Esophagus muscularis mucosa (tissue), 4 donors: ENCODE measurements at regions not wholly inside any gene's neighbourhood (a gene's known extent, or its start where the extent isn't known, plus 50 kb on each side); places are given as distances from the start of the nearest gene placed in this dataset.

Source experiments
- DNase-seq: peaks from one replicate; pipeline ENCODE4 v3.0.0-alpha.2; 2017; ENCODE audit errors: extremely low spot score
- H3K27ac ChIP-seq, 4 donors: fragments of 200-600 bp; sonication (generic); replicated peaks in 1 of 4; 1 replicate in 3 of 4; 2 replicates in 1 of 4; pipeline ENCODE4 v1.5.1; 2016 to 2019; ENCODE audit warnings: mild to moderate bottlenecking in 1 of 4
- H3K27me3 ChIP-seq, 4 donors: fragments of 200-600 bp; sonication (generic); one replicate each; pipeline versions ENCODE4 v1.5.1 to v1.6.0; 2016 to 2019
- H3K36me3 ChIP-seq, 4 donors: fragments of 200-600 bp; sonication (generic); one replicate each; pipeline ENCODE4 v1.5.1; 2016 to 2019
- H3K4me1 ChIP-seq, 4 donors: fragments of 200-600 bp; sonication (generic); one replicate each; pipeline ENCODE4 v1.5.1; 2016 to 2019
- H3K4me3 ChIP-seq, 4 donors: fragments of 200-600 bp; sonication (generic); 1 replicate in 2 of 4; 2 replicates in 2 of 4; pipeline ENCODE4 v1.5.1; 2016 to 2019; ENCODE audit warnings: mild to moderate bottlenecking in 4 of 4, moderate library complexity in 1 of 4
- H3K9me3 ChIP-seq, 4 donors: fragments of 200-600 bp; sonication (generic); 1 replicate in 3 of 4; 2 replicates in 1 of 4; pipeline ENCODE4 v1.5.1; 2016 to 2019
- CTCF ChIP-seq, 3 experiments: fragments of 200-600 bp in 2 of 3; fragments of 450-650 bp in 1 of 3; sonication (generic) in 2 of 3; IDR thresholded peaks; one replicate each; pipeline ENCODE4 v1.5.1; 2017 to 2019; ENCODE audit warnings: antibody characterized with exemption in 3 of 3, mild to moderate bottlenecking in 2 of 3, moderate library complexity in 1 of 3
- EP300 ChIP-seq: sonication (generic); formaldehyde crosslinking; IDR thresholded peaks from one replicate; pipeline ENCODE4 v1.6.1; 2017; ENCODE audit warnings: antibody characterized with exemption
- POLR2A ChIP-seq: fragments of 450-650 bp; IDR thresholded peaks from one replicate; pipeline ENCODE4 v1.6.1; 2017; ENCODE audit warnings: antibody characterized with exemption, moderate library complexity, mild to moderate bottlenecking, low read depth
- POLR2AphosphoS5 ChIP-seq, 2 donors: sonication (generic); formaldehyde crosslinking; IDR thresholded peaks; one replicate each; pipeline ENCODE4 v1.6.1; 2017; ENCODE audit warnings: antibody characterized with exemption in 2 of 2
- WGBS: methylation state at CpG from one replicate; pipeline ENCODE4 v1.1.5; 2018; 5-methylcytosine and 5-hydroxymethylcytosine counted together
- intact Hi-C: fragments of 100-400 bp; cut with DNase I; formaldehyde crosslinking; loops from one replicate; pipeline ENCODE4 v1.15.1; 2023

- H3K27me3 ChIP-seq, result no peaks in the 10 kb centered on the region
- no peak overlapping the region for H3K4me3 ChIP-seq
- WGBS, result 21% methylated on average over 4 of the region's 4 CpGs
- peak overlapping the region in 1 of 4 donors; percentile 19 for H3K27ac ChIP-seq
- H3K9me3 ChIP-seq, result no peaks in the 10 kb centered on the region
- TF ChIP-seq POLR2A (no peak), POLR2AphosphoS5 (IDR thresholded peaks at IDR 0.05) (no peak), CTCF (IDR thresholded peaks at IDR 0.05) (no peak), EP300 (no peak)
- peaks cover 0 to 22% (median 17%) of the 10 kb centered on the region in 4 donors for H3K4me1 ChIP-seq
- no peak for DNase-seq
- intact Hi-C loops, result no loop called here
- no peaks in the 10 kb centered on the region for H3K36me3 ChIP-seq
Observed at GRCh38 chr16:22728167-22728836, 85.7 kb upstream of the HS3ST2 start.

GRCh38 chr16:22732400-22732799 is 81.6 kb upstream of the HS3ST2 start:
- Histone ChIP-seq H3K4me1 (peaks cover 0 to 30% (median 25%) of the 10 kb centered on the region in 4 donors), H3K36me3 (no peaks in the 10 kb centered on the region), H3K27me3 (no peaks in the 10 kb centered on the region), H3K27ac (no peak overlapping the region), H3K9me3 (no peaks in the 10 kb centered on the region), H3K4me3 (no peak overlapping the region)
- intact Hi-C loops, result no loop called here
- no peak for TF ChIP-seq EP300
- no peak for TF ChIP-seq POLR2A
- TF ChIP-seq CTCF (IDR thresholded peaks at IDR 0.05), result no peak
- TF ChIP-seq POLR2AphosphoS5 (IDR thresholded peaks at IDR 0.05), result no peak
- no peak for DNase-seq
- WGBS, result 76% methylated on average over 2 of the region's 2 CpGs

GRCh38 chr16:22732959-22733358 is 81.0 kb upstream of the HS3ST2 start:
- Histone ChIP-seq H3K9me3 (no peaks in the 10 kb centered on the region), H3K4me3 (no peak overlapping the region), H3K27ac (no peak overlapping the region), H3K4me1 (peaks cover 0 to 25% (median 19%) of the 10 kb centered on the region in 4 donors), H3K27me3 (no peaks in the 10 kb centered on the region), H3K36me3 (no peaks in the 10 kb centered on the region)
- intact Hi-C loops, result no loop called here
- no peak for TF ChIP-seq POLR2A
- no peak for TF ChIP-seq POLR2AphosphoS5 (IDR thresholded peaks at IDR 0.05)
- TF ChIP-seq CTCF (IDR thresholded peaks at IDR 0.05), result no peak
- TF ChIP-seq EP300, result no peak
- no peak for DNase-seq
- WGBS, result 88% methylated on average over 4 of the region's 4 CpGs

GRCh38 chr16:22734368-22734767 is 79.6 kb upstream of the HS3ST2 start:
- intact Hi-C loops, result no loop called here

More at GRCh38 chr16:22734368-22734767, 79.6 kb upstream of the HS3ST2 start:
- Histone ChIP-seq H3K27me3 (no peaks in the 10 kb centered on the region), H3K9me3 (no peaks in the 10 kb centered on the region), H3K4me1 (peaks cover 0 to 13% (median 9%) of the 10 kb centered on the region in 4 donors), H3K36me3 (no peaks in the 10 kb centered on the region), H3K4me3 (no peak overlapping the region), H3K27ac (no peak overlapping the region)
- TF ChIP-seq EP300, result no peak
- TF ChIP-seq POLR2A, result no peak
- no peak for TF ChIP-seq POLR2AphosphoS5 (IDR thresholded peaks at IDR 0.05)
- TF ChIP-seq CTCF (IDR thresholded peaks at IDR 0.05), result no peak
- WGBS, result 39% methylated on average over 5 of the region's 12 CpGs
- no peak for DNase-seq
